Fibroblast of villous mesenchyme (primary cell): ENCODE measurements at regions not wholly inside any gene's neighbourhood (a gene's known extent, or its start where the extent isn't known, plus 50 kb on each side); places are given as distances from the start of the nearest gene placed in this dataset.
"Not testable (repeated sequence)": the region's sequence is repeated elsewhere in the genome, so short reads cannot be mapped to it uniquely, and the experiment has no call there.

Source experiments
- DNase-seq: peaks from one replicate; pipeline ENCODE4 v3.0.0-alpha.2; 2010; ENCODE audit warnings: low read depth
- H3K4me3 ChIP-seq: 2 replicates; pipeline ENCODE4 v1.5.1; 2011; ENCODE audit warnings: low read depth, mild to moderate bottlenecking, low read length
- TF ChIP-seq, protein P1 (sequence below): IDR thresholded peaks from 2 replicates; pipeline ENCODE4 v1.5.1; 2012; ENCODE audit warnings: low read depth, mild to moderate bottlenecking, low read length; ENCODE audit not compliant: insufficient read depth

DNA sequence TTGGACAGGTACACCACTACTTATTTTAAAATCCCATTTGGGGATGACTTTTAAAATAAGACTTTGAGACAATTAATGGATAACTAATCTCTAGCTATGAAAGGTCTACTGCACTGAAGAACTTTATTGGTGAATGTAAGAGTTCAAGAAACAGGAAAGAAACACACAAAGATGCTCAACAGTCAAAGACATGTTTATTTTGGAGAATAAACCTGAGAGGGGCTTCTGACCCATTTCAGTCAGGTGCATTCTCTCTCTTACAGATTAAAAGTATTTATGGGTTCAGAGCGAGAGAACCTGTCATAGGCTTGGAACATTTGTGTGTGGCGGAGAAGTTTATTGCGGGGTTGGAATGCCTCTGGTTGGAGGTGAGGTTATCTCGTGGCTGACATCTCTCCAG is 94.3 kb upstream of the USP29 start:
- DNase-seq = no peak
- no peak overlapping the region for H3K4me3 ChIP-seq
- TF ChIP-seq, protein P1, sequence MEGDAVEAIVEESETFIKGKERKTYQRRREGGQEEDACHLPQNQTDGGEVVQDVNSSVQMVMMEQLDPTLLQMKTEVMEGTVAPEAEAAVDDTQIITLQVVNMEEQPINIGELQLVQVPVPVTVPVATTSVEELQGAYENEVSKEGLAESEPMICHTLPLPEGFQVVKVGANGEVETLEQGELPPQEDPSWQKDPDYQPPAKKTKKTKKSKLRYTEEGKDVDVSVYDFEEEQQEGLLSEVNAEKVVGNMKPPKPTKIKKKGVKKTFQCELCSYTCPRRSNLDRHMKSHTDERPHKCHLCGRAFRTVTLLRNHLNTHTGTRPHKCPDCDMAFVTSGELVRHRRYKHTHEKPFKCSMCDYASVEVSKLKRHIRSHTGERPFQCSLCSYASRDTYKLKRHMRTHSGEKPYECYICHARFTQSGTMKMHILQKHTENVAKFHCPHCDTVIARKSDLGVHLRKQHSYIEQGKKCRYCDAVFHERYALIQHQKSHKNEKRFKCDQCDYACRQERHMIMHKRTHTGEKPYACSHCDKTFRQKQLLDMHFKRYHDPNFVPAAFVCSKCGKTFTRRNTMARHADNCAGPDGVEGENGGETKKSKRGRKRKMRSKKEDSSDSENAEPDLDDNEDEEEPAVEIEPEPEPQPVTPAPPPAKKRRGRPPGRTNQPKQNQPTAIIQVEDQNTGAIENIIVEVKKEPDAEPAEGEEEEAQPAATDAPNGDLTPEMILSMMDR = no peak

DNA sequence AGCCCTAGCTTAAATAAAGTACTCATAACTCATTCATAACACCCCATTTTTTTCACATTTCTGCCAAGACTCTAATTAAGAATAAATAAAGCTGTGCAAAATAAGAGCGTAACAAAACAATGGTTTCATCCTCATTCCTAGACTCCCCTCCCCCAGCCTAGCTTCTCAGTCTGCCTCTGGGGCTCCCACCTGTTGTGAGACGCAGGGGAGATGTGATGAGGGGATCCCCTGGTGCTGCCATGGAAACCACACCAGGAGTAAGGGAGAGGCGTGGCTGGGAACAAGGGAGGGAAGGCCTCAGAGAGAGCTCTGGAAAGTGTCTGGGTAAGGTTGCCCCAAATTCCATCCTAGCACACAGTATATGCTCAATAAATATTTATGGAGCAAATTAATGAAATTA is 93.3 kb upstream of the USP29 start:
- no peak overlapping the region for H3K4me3 ChIP-seq
- no peak for DNase-seq
- TF ChIP-seq, protein P1 = no peak

DNA sequence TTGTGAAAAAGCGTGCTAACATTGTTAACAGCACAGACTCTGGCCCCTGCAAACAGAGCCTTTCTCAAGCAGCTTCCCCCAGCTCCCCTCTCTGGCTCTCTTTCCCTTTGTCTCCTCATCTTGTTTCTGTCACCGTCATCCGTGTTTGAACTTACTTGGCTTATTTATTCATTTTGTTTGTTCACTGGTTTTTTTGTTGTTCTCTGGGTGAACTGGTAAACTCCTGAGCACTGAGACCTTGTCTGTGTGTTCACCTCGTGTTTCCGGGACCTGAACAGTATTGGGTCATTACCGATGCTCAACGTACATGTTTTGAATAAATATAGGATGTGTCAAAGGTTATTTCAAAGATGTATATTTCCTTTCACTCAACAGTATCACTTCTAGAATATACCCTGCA is 92.4 kb upstream of the USP29 start:
- H3K4me3 ChIP-seq = no peak overlapping the region
- TF ChIP-seq, protein P1 = no peak
- no peak for DNase-seq

DNA sequence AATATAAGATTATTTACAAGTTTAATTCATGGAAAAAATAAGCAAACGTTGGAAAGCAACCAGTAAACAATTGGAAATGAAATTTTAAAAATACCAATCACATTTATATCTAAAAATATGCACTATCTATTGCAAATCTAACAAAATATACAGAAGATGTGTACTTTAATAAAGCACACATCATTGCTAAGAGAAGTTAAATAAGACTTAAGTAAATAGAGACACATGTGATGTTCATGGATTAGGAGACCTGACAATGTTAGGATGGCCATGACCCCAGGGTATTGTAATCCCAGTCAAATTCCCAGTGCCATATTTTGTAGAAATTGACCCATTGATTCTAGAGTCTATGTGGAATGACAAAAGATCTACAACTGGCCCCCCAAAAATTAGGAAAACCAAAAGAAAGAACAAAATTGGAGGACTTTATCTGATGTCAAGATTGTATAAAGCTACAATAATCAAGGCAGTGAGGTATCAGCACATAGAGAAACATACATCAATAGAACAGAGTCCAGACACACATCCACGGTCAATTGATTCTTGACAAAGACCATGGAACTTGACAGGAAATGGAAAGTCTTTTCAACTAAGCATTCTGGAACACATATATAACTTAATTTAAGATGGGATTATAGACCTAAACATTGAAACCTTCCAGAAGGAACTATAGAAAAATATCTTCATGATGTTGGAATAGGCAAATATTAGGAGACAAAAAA is 90.8 kb upstream of the USP29 start:
- TF ChIP-seq, protein P1 = no peak
- no peak for DNase-seq
- H3K4me3 ChIP-seq = no peak overlapping the region

DNA sequence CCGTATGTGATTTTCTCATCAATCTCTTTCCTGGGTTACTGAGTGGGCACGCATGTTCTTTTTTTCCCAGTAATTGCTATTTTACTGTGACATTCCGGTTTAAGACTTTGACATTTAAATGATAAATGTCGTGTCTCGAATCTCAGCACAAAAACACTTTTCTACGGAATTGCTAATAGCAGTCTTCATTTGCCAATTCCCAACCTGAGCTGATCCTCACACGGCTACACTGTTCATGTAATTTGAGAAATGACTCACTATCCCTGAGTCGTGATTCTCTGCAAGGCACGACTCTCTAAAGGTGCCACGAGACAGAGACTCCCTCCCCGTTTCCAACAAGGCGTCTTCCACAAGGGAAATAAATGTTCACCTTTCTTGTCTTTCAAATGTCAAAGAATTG is 88.7 kb upstream of the USP29 start:
- DNase-seq = no peak
- H3K4me3 ChIP-seq = no peak overlapping the region
- TF ChIP-seq, protein P1 = no peak

DNA sequence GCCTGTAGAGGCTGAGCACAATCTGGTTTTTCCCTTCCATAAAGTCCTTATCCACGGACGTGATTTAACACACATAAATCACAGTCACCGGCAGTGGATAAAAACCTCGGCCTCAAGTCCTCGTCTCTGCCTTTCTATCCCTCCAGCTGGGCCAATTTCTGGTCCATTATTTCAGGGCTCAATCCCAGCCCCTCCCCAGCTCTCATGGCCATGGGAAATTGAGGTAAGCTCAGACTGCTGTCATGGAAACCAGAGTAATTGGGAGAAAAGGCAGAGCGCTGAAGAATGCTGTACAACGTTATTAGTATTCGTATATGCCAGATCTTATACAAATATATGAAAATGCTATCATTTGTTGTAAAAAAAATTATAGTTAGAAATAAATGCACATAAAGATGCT is 86.2 kb upstream of the USP29 start:
- H3K4me3 ChIP-seq = no peak overlapping the region
- no peak for DNase-seq
- TF ChIP-seq, protein P1 = no peak

DNA sequence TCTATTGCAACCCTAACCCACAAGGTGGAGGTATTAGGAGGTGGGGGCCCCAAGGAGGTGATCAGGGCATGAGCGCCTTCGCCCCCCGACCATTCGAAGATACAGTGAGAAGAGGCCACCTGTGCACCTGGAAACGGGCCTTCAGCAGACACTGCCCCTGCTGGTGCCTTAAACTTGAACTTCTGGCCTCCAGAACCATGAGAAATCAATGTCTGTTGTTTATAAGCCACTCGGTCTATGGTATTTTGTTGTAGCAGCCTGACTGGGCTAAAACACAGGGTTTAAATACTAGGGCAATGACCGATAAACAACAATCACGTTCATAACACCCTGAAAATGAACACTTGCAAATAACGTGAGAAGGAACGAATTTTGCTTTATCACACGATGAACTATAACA is 85.2 kb upstream of the USP29 start:
- H3K4me3 ChIP-seq = no peak overlapping the region
- TF ChIP-seq, protein P1 = no peak
- DNase-seq = no peak

DNA sequence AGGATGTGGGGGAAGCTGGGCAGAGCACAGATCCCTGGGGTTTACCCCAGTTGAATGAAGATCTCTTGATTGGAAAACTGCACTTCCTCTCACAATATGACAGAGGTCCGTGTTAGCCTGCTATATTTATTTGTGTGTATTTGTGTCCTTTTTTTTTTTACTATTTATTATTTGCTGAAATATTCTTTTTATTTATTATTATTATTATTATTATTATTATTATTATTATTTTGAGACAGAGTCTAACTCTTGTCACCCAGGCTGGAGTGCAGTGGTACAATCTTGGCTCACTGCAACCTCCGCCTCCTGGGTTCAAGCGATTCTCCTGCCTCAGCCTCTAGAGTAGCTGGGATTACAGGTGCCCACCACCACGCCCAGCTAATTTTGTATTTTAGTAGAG is 84.0 kb upstream of the USP29 start:
- H3K4me3 ChIP-seq, DNase-seq: not testable (repeated sequence)
